Coronary artery (tissue), 2 donors: ENCODE measurements at regions not wholly inside any gene's neighbourhood (a gene's known extent, or its start where the extent isn't known, plus 50 kb on each side); places are given as distances from the start of the nearest gene placed in this dataset.

ENCODE experiments used
- DNase-seq: peaks from one replicate; pipeline ENCODE4 v3.0.0-alpha.2; 2017; ENCODE audit warnings: low spot score
- H3K27ac ChIP-seq, 2 donors: fragments of 200-600 bp; sonication (generic); one replicate each; pipeline ENCODE4 v1.5.1; 2016 to 2019
- H3K4me3 ChIP-seq: fragments of 200-600 bp; sonication (generic); 2 replicates; pipeline ENCODE4 v1.5.1; 2016; ENCODE audit warnings: mild to moderate bottlenecking, moderate library complexity
- TF ChIP-seq, protein P1 (sequence below): fragments of 200-600 bp; sonication (generic); IDR thresholded peaks from one replicate; pipeline ENCODE4 v1.5.1; 2019; ENCODE audit warnings: antibody characterized with exemption

DNA sequence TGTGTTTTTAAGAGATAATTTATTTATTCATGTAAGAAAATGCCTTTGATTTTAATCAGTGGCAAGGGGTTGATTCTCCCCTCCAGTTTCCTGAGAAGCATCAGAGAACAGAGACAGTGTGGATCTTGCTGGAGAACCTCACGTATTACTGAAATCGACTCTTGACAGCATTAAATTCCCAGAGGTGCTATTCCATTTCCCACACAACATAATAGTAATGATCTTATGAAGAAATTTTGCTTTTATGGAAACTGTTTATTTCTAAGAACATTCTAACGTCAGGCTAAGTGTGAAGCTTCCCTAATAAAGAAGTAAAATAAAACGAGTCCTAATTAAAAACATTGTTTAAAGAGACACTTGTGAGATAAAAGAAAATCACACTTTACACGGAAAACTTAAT lies 293.1 kb upstream of the NRP1 start:
- TF ChIP-seq, protein P1, sequence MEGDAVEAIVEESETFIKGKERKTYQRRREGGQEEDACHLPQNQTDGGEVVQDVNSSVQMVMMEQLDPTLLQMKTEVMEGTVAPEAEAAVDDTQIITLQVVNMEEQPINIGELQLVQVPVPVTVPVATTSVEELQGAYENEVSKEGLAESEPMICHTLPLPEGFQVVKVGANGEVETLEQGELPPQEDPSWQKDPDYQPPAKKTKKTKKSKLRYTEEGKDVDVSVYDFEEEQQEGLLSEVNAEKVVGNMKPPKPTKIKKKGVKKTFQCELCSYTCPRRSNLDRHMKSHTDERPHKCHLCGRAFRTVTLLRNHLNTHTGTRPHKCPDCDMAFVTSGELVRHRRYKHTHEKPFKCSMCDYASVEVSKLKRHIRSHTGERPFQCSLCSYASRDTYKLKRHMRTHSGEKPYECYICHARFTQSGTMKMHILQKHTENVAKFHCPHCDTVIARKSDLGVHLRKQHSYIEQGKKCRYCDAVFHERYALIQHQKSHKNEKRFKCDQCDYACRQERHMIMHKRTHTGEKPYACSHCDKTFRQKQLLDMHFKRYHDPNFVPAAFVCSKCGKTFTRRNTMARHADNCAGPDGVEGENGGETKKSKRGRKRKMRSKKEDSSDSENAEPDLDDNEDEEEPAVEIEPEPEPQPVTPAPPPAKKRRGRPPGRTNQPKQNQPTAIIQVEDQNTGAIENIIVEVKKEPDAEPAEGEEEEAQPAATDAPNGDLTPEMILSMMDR, result no peak
- Histone ChIP-seq H3K27ac (no peak overlapping the region), H3K4me3 (no peak overlapping the region)
- no peak for DNase-seq

- TF ChIP-seq, protein P1, result no peak
- no peak for DNase-seq
- no peak overlapping the region for H3K27ac ChIP-seq
- H3K4me3 ChIP-seq, result no peak overlapping the region
Measured at GRCh38 chr10:33626798-33627466, 292.5 kb upstream of the NRP1 start.

DNA sequence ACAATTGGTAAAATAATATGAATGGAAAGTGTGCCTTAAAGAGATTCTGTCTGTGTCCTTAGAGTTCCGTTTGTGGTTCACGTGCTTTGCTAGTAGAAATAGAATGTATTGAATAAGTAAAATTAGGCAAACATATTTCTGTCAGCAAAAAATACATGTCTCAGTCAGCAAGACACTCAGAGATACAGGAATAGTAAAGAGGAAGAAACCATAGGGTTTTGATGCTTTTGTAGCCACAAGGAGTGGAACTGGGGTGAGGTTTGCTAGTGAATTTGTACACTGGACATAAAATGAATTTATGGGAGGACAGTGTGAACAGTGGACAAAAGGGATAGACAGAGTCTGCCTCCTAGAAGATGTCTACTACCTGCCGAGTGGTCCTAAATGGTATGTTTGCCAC lies 289.2 kb upstream of the NRP1 start:
- no peak overlapping the region for H3K4me3 ChIP-seq
- DNase-seq, result no peak
- TF ChIP-seq, protein P1, result no peak
- peak overlapping the region in 1 of 2 donors; percentile 34 for H3K27ac ChIP-seq

GRCh38 chr10:33621101-33621500 lies 286.6 kb upstream of the NRP1 start:
- DNase-seq, result no peak
- TF ChIP-seq, protein P1, result no peak
- no peak overlapping the region for H3K4me3 ChIP-seq
- no peak overlapping the region for H3K27ac ChIP-seq

DNA sequence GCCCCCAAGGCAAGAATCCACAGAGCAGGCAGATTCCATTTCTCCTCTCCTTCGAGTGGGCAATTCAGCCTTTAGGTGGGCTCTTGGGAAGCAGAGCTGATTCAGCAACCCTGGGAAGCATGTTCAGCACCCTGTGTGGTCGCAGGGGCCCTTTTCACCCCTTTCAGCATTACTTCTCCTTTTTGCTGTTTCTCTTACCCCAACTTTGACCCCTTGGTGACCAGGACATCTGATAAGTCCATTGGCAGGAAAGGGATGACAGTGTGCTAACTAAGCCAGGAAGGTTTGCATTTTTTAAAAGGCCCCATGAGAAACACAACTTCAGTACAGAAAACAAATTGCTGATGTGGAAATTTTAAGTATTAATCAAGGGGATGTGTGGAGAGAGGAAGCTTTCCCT lies 283.7 kb upstream of the NRP1 start:
- DNase-seq, result no peak
- TF ChIP-seq, protein P1, result no peak
- no peak overlapping the region for H3K27ac ChIP-seq
- H3K4me3 ChIP-seq, result no peak overlapping the region

- Histone ChIP-seq H3K4me3 (no peak overlapping the region), H3K27ac (no peak overlapping the region)
- TF ChIP-seq, protein P1, result no peak
- DNase-seq, result no peak
Measured at GRCh38 chr10:33617381-33618080, 283.1 kb upstream of the NRP1 start.

DNA sequence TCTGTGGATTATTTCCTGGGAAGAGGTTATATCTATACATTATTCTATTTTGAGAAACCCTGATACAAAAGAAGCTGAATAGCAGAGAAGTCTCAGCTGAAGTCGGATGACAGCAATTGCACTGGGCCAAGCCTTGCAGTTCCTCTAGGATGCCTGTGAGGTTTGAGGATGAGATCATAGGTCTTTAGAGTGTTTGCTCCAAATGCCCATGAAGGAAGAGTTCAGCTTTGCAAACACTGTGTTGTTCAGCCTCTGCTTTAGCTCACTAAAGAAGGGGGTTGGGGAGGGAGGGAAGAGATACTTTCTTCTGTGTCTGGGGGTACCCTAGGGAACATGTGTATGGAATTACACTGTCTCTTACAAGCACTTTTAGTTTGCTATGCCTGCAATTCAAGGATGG lies 282.5 kb upstream of the NRP1 start:
- TF ChIP-seq, protein P1, result no peak
- Histone ChIP-seq H3K27ac (no peak overlapping the region), H3K4me3 (no peak overlapping the region)
- DNase-seq, result no peak
